Right lobe of liver (tissue), 6 donors: ENCODE measurements at regions not wholly inside any gene's neighbourhood (a gene's known extent, or its start where the extent isn't known, plus 50 kb on each side); places are given as distances from the start of the nearest gene placed in this dataset.

Experiments
- ATAC-seq, 4 donors: fragments of 200-7000 bp; cut with Tn5 transposase; one replicate each; pipeline ENCODE4 v1.9.1; 2020; ENCODE audit warnings: mild to moderate bottlenecking in 4 of 4, moderate library complexity in 4 of 4
- DNase-seq, 3 donors: peaks; one replicate each; pipeline ENCODE4 v3.0.0-alpha.2; 2020
- H3K27ac ChIP-seq, 3 donors: fragments of 200-600 bp; one replicate each; pipeline ENCODE4 v1.8.0; 2022
- H3K27me3 ChIP-seq, 2 donors: fragments of 200-600 bp; one replicate each; pipeline ENCODE4 v1.8.0; 2022
- H3K36me3 ChIP-seq, 4 donors: fragments of 200-600 bp; sonication (generic) in 1 of 4; one replicate each; pipeline versions ENCODE4 v1.5.1 to v1.8.0; 2017 to 2022; ENCODE audit warnings: control low read depth in 1 of 4
- H3K4me1 ChIP-seq, 4 donors: fragments of 200-600 bp; sonication (generic) in 1 of 4; one replicate each; pipeline versions ENCODE4 v1.5.1 to v1.8.0; 2017 to 2022; ENCODE audit warnings: control low read depth in 1 of 4
- H3K4me3 ChIP-seq, 3 donors: fragments of 200-600 bp; one replicate each; pipeline ENCODE4 v1.8.0; 2022
- H3K9me3 ChIP-seq, 4 donors: fragments of 200-600 bp; sonication (generic) in 1 of 4; one replicate each; pipeline versions ENCODE4 v1.5.1 to v1.8.0; 2017 to 2022; ENCODE audit warnings: control low read depth in 1 of 4
- CTCF ChIP-seq, 4 donors: fragments of 200-600 bp in 3 of 4; fragments of 450-650 bp in 1 of 4; IDR thresholded peaks; one replicate each; pipeline versions ENCODE4 v1.5.1 to v1.8.0; 2016 to 2022; ENCODE audit warnings: antibody characterized with exemption in 4 of 4, mild to moderate bottlenecking in 2 of 4
- POLR2A ChIP-seq: fragments of 450-650 bp; IDR thresholded peaks from one replicate; pipeline ENCODE4 v1.6.1; 2017; ENCODE audit warnings: antibody characterized with exemption, mild to moderate bottlenecking
- WGBS: methylation state at CpG from one replicate; pipeline ENCODE4 v1.1.6; 2018; ENCODE audit warnings: low coverage, low lambda C conversion rate; ENCODE audit not compliant: insufficient coverage; ENCODE audit errors: missing lambda C conversion rate; 5-methylcytosine and 5-hydroxymethylcytosine counted together
- intact Hi-C, 2 donors: fragments of 100-400 bp; cut with DNase I; formaldehyde crosslinking; loops; one replicate each; pipeline versions ENCODE4 v1.11.2 to v1.14.1; 2022
- donor health status: DM: no; HTN: yes; CAD: no.
- donor health status: DM: no; HTN: no; CAD: no.
- donor health status: DM: no; HTN: no; CAD: no.
- donor health status: DM: no; HTN: yes; CAD: no.
- donor health status: DM: no; HTN: yes; CAD: no.

- Histone ChIP-seq H3K27ac (no peak overlapping the region), H3K4me1 (no peaks in the 10 kb centered on the region), H3K36me3 (no peaks in the 10 kb centered on the region), H3K27me3 (no peaks in the 10 kb centered on the region), H3K4me3 (no peak overlapping the region), H3K9me3 (no peaks in the 10 kb centered on the region)
- intact Hi-C loops: no loop called here
- peak in 1 of 4 donors; percentile 18 for ATAC-seq
- 100% methylated on average over 1 of the region's 1 CpG for WGBS
- TF ChIP-seq POLR2A: no peak
- TF ChIP-seq CTCF (IDR thresholded peaks at IDR 0.05): no peak
- no peak for DNase-seq
Measured at GRCh38 chr1:60345621-60346020, 272.1 kb upstream of the C1orf87 start.

GRCh38 chr1:60345049-60345448 is 271.5 kb upstream of the C1orf87 start:
- Histone ChIP-seq H3K4me3 (no peak overlapping the region), H3K4me1 (no peaks in the 10 kb centered on the region), H3K36me3 (no peaks in the 10 kb centered on the region), H3K9me3 (no peaks in the 10 kb centered on the region), H3K27ac (no peak overlapping the region), H3K27me3 (no peaks in the 10 kb centered on the region)
- no peak for ATAC-seq
- intact Hi-C loops: no loop called here
- DNase-seq: no peak
- 59% methylated on average over 4 of the region's 4 CpGs for WGBS
- TF ChIP-seq POLR2A: no peak
- no peak for TF ChIP-seq CTCF (IDR thresholded peaks at IDR 0.05)

GRCh38 chr1:60343736-60344135 is 270.2 kb upstream of the C1orf87 start:
- Histone ChIP-seq H3K4me1 (no peaks in the 10 kb centered on the region), H3K4me3 (no peak overlapping the region), H3K9me3 (no peaks in the 10 kb centered on the region), H3K36me3 (no peaks in the 10 kb centered on the region), H3K27me3 (no peaks in the 10 kb centered on the region), H3K27ac (no peak overlapping the region)
- TF ChIP-seq POLR2A (no peak), CTCF (IDR thresholded peaks at IDR 0.05) (no peak)
- ATAC-seq: no peak
- intact Hi-C loops: no loop called here
- DNase-seq: no peak
- WGBS: 58% methylated on average over 2 of the region's 2 CpGs

- no peaks in the 10 kb centered on the region for H3K4me1 ChIP-seq
- no peak for DNase-seq
- TF ChIP-seq CTCF (IDR thresholded peaks at IDR 0.05): no peak
- TF ChIP-seq POLR2A: no peak
- no peak for ATAC-seq
- H3K27ac ChIP-seq: no peak overlapping the region
- H3K9me3 ChIP-seq: no peaks in the 10 kb centered on the region
- H3K36me3 ChIP-seq: no peaks in the 10 kb centered on the region
- intact Hi-C loops: no loop called here
- WGBS: 33% methylated on average over 1 of the region's 1 CpG
- H3K27me3 ChIP-seq: no peaks in the 10 kb centered on the region
- H3K4me3 ChIP-seq: no peak overlapping the region
Measured at GRCh38 chr1:60342569-60342968, 269.0 kb upstream of the C1orf87 start.

- TF ChIP-seq POLR2A (no peak), CTCF (IDR thresholded peaks at IDR 0.05) (no peak)
- 71% methylated on average over 1 of the region's 1 CpG for WGBS
Measured at GRCh38 chr1:60341274-60341673, 267.7 kb upstream of the C1orf87 start.

More at GRCh38 chr1:60341274-60341673, 267.7 kb upstream of the C1orf87 start:
- Histone ChIP-seq H3K36me3 (no peaks in the 10 kb centered on the region), H3K4me3 (no peak overlapping the region), H3K27ac (no peak overlapping the region), H3K27me3 (no peaks in the 10 kb centered on the region), H3K9me3 (no peaks in the 10 kb centered on the region), H3K4me1 (no peaks in the 10 kb centered on the region)
- ATAC-seq (no peak), DNase-seq (no peak)
- intact Hi-C loops: no loop called here
